Glutamatergic neuron (in vitro differentiated cells): ENCODE measurements at regions not wholly inside any gene's neighbourhood (a gene's known extent, or its start where the extent isn't known, plus 50 kb on each side); places are given as distances from the start of the nearest gene placed in this dataset.

Experiments used
- DNase-seq: peaks from one replicate; pipeline ENCODE4 v3.0.0; 2022
- H3K27ac Mint-ChIP-seq: one replicate; pipeline ENCODE4 v1.8.0; 2020; ENCODE audit warnings: mild to moderate bottlenecking, mixed read lengths, inconsistent platforms; ENCODE audit not compliant: unreplicated experiment
- H3K27me3 Mint-ChIP-seq: one replicate; pipeline ENCODE4 v1.8.0; 2020; ENCODE audit warnings: mild to moderate bottlenecking, moderate library complexity, mixed read lengths, inconsistent platforms; ENCODE audit not compliant: unreplicated experiment
- H3K36me3 Mint-ChIP-seq: one replicate; pipeline ENCODE4 v1.8.0; 2020; ENCODE audit warnings: mild to moderate bottlenecking, mixed read lengths, inconsistent platforms; ENCODE audit not compliant: unreplicated experiment
- H3K4me1 Mint-ChIP-seq: one replicate; pipeline ENCODE4 v1.8.0; 2020; ENCODE audit warnings: mild to moderate bottlenecking, low read depth, mixed read lengths, inconsistent platforms; ENCODE audit not compliant: unreplicated experiment
- H3K4me3 Mint-ChIP-seq: one replicate; pipeline ENCODE4 v1.8.0; 2020; ENCODE audit warnings: mild to moderate bottlenecking, mixed read lengths, inconsistent platforms; ENCODE audit not compliant: unreplicated experiment
- H3K9me3 Mint-ChIP-seq: one replicate; pipeline ENCODE4 v1.8.0; 2020; ENCODE audit warnings: mild to moderate bottlenecking, moderate library complexity, mixed read lengths, inconsistent platforms; ENCODE audit not compliant: unreplicated experiment
- TF ChIP-seq, protein P1 (sequence below): fragments of 200-600 bp; sonication (generic); IDR thresholded peaks from one replicate; pipeline ENCODE4 v1.5.0; 2021; ENCODE audit not compliant: partially characterized antibody, unreplicated experiment

DNA sequence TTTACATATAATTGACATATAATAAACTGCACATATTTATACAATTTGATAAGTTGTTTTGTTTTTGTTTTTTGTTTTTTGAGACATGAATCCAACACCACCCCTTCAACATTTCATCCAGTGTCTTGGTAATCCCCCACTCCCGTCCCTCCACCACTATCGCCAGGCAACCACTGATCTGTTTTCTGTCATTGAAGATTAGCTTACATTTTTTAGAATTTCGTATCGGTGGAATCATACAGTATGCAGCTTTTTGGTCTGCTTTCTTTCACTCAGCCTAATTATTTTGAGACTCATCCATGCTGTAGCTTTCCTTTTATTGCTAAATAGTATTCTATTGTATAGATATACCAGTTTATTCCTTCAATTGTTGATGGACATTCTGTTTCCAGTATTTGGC, 94.1 kb upstream of the FRY start:
- DNase-seq, result no peak
- no peak overlapping the region for H3K27ac Mint-ChIP-seq
- H3K4me3 Mint-ChIP-seq, result no peak overlapping the region
- H3K4me1 Mint-ChIP-seq, result no peaks in the 10 kb centered on the region
- no peaks in the 10 kb centered on the region for H3K9me3 Mint-ChIP-seq
- H3K36me3 Mint-ChIP-seq, result no peaks in the 10 kb centered on the region
- H3K27me3 Mint-ChIP-seq, result no peaks in the 10 kb centered on the region
- TF ChIP-seq, protein P1, sequence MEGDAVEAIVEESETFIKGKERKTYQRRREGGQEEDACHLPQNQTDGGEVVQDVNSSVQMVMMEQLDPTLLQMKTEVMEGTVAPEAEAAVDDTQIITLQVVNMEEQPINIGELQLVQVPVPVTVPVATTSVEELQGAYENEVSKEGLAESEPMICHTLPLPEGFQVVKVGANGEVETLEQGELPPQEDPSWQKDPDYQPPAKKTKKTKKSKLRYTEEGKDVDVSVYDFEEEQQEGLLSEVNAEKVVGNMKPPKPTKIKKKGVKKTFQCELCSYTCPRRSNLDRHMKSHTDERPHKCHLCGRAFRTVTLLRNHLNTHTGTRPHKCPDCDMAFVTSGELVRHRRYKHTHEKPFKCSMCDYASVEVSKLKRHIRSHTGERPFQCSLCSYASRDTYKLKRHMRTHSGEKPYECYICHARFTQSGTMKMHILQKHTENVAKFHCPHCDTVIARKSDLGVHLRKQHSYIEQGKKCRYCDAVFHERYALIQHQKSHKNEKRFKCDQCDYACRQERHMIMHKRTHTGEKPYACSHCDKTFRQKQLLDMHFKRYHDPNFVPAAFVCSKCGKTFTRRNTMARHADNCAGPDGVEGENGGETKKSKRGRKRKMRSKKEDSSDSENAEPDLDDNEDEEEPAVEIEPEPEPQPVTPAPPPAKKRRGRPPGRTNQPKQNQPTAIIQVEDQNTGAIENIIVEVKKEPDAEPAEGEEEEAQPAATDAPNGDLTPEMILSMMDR, result no peak

DNA sequence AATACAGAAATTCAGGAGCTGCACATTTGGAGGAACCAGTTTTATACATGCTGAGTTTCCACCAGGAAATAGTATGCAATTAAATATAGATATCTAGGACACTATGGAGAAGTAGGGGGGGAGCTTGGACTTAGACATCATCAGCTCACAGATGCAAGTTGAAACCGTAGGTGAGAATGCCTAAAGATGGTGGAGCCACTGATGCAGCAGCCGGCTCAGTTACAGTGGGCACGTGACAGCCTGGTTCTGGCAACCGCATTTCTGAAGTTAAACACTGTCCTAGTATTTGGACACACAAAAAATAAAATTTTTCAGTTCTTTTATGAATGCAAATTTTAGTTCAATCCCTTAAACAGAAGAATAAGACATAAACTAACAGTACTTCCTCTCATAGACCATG, 91.5 kb upstream of the FRY start:
- H3K27ac Mint-ChIP-seq, result no peak overlapping the region
- no peak overlapping the region for H3K4me3 Mint-ChIP-seq
- peaks cover 3% of the 10 kb centered on the region for H3K4me1 Mint-ChIP-seq
- TF ChIP-seq, protein P1, result no peak
- H3K27me3 Mint-ChIP-seq, result no peaks in the 10 kb centered on the region
- no peaks in the 10 kb centered on the region for H3K9me3 Mint-ChIP-seq
- no peaks in the 10 kb centered on the region for H3K36me3 Mint-ChIP-seq
- no peak for DNase-seq

- H3K9me3 Mint-ChIP-seq, result no peaks in the 10 kb centered on the region
- no peaks in the 10 kb centered on the region for H3K27me3 Mint-ChIP-seq
- no peak for DNase-seq
- peaks cover 3% of the 10 kb centered on the region for H3K4me1 Mint-ChIP-seq
- no peak overlapping the region for H3K27ac Mint-ChIP-seq
- TF ChIP-seq, protein P1, result no peak
- no peak overlapping the region for H3K4me3 Mint-ChIP-seq
- no peaks in the 10 kb centered on the region for H3K36me3 Mint-ChIP-seq
Observed at GRCh38 chr13:31943591-31943990, 88.0 kb upstream of the FRY start.

- DNase-seq, result no peak
- H3K36me3 Mint-ChIP-seq, result no peaks in the 10 kb centered on the region
- no peak overlapping the region for H3K27ac Mint-ChIP-seq
- TF ChIP-seq, protein P1, result no peak
- H3K4me3 Mint-ChIP-seq, result no peak overlapping the region
- no peaks in the 10 kb centered on the region for H3K27me3 Mint-ChIP-seq
- no peaks in the 10 kb centered on the region for H3K9me3 Mint-ChIP-seq
- peaks cover 3% of the 10 kb centered on the region for H3K4me1 Mint-ChIP-seq
Observed at GRCh38 chr13:31944262-31945160, 87.1 kb upstream of the FRY start.

- no peaks in the 10 kb centered on the region for H3K36me3 Mint-ChIP-seq
- H3K9me3 Mint-ChIP-seq, result no peaks in the 10 kb centered on the region
- no peak overlapping the region for H3K4me3 Mint-ChIP-seq
- no peaks in the 10 kb centered on the region for H3K27me3 Mint-ChIP-seq
- no peak for DNase-seq
- TF ChIP-seq, protein P1, result no peak
- peaks cover 3% of the 10 kb centered on the region for H3K4me1 Mint-ChIP-seq
- no peak overlapping the region for H3K27ac Mint-ChIP-seq
Observed at GRCh38 chr13:31945202-31945961, 86.2 kb upstream of the FRY start.
